Thyroid gland (tissue), 4 donors: ENCODE measurements at regions not wholly inside any gene's neighbourhood (a gene's known extent, or its start where the extent isn't known, plus 50 kb on each side); places are given as distances from the start of the nearest gene placed in this dataset.
A peak's percentile ranks its signal among the peaks of the same experiment; 100 is the strongest.

Experiments
- DNase-seq, 2 donors: peaks; one replicate each; pipeline ENCODE4 v3.0.0-alpha.2; 2019
- H3K27ac ChIP-seq, 3 donors: fragments of 200-600 bp; sonication (generic); 1 replicate in 2 of 3; 2 replicates in 1 of 3; pipeline ENCODE4 v1.5.1; 2016 to 2019; ENCODE audit warnings: mild to moderate bottlenecking in 1 of 3, moderate library complexity in 1 of 3
- H3K27me3 ChIP-seq: fragments of 200-600 bp; sonication (generic); one replicate; pipeline ENCODE4 v1.5.1; 2019
- H3K36me3 ChIP-seq, 2 donors: fragments of 200-600 bp; sonication (generic); one replicate each; pipeline ENCODE4 v1.5.1; 2016 to 2019
- H3K4me1 ChIP-seq, 2 donors: fragments of 200-600 bp; sonication (generic); one replicate each; pipeline ENCODE4 v1.5.1; 2017 to 2019
- H3K4me3 ChIP-seq, 3 donors: fragments of 200-600 bp; sonication (generic); replicated peaks in 1 of 3; 1 replicate in 2 of 3; 2 replicates in 1 of 3; pipeline ENCODE4 v1.5.1; 2016; ENCODE audit warnings: mild to moderate bottlenecking in 1 of 3
- H3K9me3 ChIP-seq: fragments of 200-600 bp; sonication (generic); one replicate; pipeline ENCODE4 v1.5.1; 2017
- CTCF ChIP-seq, 6 experiments: fragments of 200-600 bp in 3 of 6; fragments of 450-650 bp in 3 of 6; sonication (generic) in 3 of 6; IDR thresholded peaks; one replicate each; pipeline ENCODE4 v1.5.1; 2016 to 2019; ENCODE audit warnings: antibody characterized with exemption in 6 of 6, mild to moderate bottlenecking in 2 of 6, inconsistent platforms in 1 of 6, moderate library complexity in 1 of 6
- POLR2A ChIP-seq, 2 donors: fragments of 450-650 bp; IDR thresholded peaks; one replicate each; pipeline ENCODE4 v1.6.1; 2017; ENCODE audit warnings: antibody characterized with exemption in 2 of 2, mild to moderate bottlenecking in 2 of 2, moderate library complexity in 1 of 2
- WGBS, 2 donors: methylation state at CpG; one replicate each; pipeline ENCODE4 v1.1.5; 2017; 5-methylcytosine and 5-hydroxymethylcytosine counted together
- intact Hi-C: fragments of 100-400 bp; cut with DNase I; formaldehyde crosslinking; loops from one replicate; pipeline ENCODE4 v1.15.1; 2023

DNA sequence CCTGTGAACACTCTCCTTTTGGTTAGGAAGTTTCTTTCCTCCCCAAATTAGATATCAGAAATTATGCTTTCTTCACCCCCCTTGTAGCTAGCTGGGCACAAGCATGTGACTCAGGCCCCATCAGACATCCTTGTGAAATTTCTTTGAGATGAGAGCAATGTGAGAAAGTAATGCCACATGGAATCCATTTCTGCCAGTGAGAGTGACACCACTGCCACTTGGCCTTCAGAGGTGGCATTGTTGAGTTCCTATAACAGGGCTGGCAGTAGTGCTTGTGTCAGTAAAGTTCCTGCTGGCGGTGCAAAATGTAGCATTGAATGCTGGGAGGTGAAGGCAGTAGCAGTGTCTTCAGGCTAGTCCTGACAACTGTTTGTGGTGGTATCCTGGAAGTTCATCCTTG lies 80.7 kb upstream of the ZNF280D start:
- TF ChIP-seq POLR2A (IDR thresholded peaks at IDR 0.05) (no peak), CTCF (IDR thresholded peaks at IDR 0.05) (no peak)
- Histone ChIP-seq H3K4me3 (no peak overlapping the region), H3K27me3 (no peaks in the 10 kb centered on the region), H3K27ac (no peak overlapping the region), H3K36me3 (no peaks in the 10 kb centered on the region), H3K9me3 (no peaks in the 10 kb centered on the region), H3K4me1 (peaks cover 3 to 4% of the 10 kb centered on the region in 2 donors)
- 0% methylated on average over 1 of the region's 1 CpG for WGBS, 2 donors
- no peak for DNase-seq
- intact Hi-C loops, result no loop called here

DNA sequence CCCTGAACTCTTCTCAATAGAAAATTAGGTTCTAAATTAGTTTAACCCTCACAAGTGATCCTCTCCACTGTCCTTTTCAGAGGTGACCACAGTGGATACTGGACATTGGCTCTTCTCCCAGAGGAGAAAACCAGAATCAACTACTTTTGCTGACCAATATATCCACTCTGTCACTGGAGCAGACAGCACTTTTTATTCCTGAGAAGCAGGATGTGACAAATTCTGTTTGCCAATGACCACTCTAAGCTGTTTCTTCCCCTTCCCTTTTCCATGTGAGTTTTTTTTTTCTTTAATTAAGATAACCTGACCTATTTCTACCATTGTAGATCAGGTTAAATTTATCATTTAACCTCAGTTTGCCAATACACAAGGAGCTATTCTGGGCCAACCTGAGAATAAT lies 79.7 kb upstream of the ZNF280D start:
- intact Hi-C loops, result no loop called here
- no peak overlapping the region for H3K4me3 ChIP-seq
- H3K9me3 ChIP-seq, result no peaks in the 10 kb centered on the region
- DNase-seq, result no peak
- peak overlapping the region in 1 of 3 donors; percentile 5 for H3K27ac ChIP-seq
- H3K4me1 ChIP-seq, result peaks cover 3 to 4% of the 10 kb centered on the region in 2 donors
- no peak for TF ChIP-seq CTCF (IDR thresholded peaks at IDR 0.05)
- no peak for TF ChIP-seq POLR2A (IDR thresholded peaks at IDR 0.05)
- H3K36me3 ChIP-seq, result no peaks in the 10 kb centered on the region
- H3K27me3 ChIP-seq, result no peaks in the 10 kb centered on the region

DNA sequence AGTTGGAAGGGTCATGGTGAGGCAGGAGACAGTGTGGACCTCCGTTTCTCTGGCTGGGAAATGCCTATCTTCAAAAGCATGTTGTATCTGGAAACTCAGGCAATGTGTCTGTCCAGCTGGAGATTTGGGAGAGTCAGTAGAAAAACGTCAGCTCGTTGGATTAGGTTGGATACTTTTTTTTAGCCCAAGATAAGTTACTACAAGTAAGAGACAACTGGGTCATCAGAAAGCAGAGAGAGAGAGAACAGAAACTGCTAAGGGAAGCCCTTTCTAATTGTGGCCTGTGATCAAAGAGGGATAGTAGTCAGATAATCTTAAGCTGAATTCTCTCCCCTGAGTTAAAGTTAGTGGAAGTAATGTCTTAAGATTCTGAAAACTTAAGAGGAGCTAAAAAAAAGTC lies 78.9 kb upstream of the ZNF280D start:
- no peak overlapping the region for H3K27ac ChIP-seq
- WGBS, 2 donors, result 66 to 73% methylated on average over 3 of the region's 3 CpGs
- H3K9me3 ChIP-seq, result no peaks in the 10 kb centered on the region
- no peaks in the 10 kb centered on the region for H3K36me3 ChIP-seq
- no peak for TF ChIP-seq CTCF (IDR thresholded peaks at IDR 0.05)
- TF ChIP-seq POLR2A (IDR thresholded peaks at IDR 0.05), result no peak
- H3K27me3 ChIP-seq, result no peaks in the 10 kb centered on the region
- intact Hi-C loops, result no loop called here
- H3K4me1 ChIP-seq, result peaks cover 0 to 3% of the 10 kb centered on the region in 2 donors
- DNase-seq, result no peak
- no peak overlapping the region for H3K4me3 ChIP-seq

DNA sequence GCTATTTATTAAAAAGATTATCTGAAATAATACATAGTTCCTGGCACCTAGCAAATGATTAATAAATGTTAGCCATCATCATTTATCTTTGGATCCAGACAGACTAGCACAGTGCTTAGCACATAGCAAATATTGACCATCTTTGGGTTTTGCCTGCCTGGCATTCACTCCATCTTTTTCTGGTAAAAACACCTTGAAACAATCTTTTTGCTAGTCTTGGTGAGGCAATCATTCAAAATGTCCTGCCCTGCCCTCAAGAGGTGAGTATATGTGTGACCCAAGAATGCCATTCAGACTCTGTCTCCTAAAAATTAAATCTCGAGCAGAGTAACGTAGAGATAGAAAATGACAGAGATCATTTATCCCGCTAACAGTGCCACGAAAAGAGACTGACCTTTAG lies 78.3 kb upstream of the ZNF280D start:
- intact Hi-C loops, result no loop called here

DNA sequence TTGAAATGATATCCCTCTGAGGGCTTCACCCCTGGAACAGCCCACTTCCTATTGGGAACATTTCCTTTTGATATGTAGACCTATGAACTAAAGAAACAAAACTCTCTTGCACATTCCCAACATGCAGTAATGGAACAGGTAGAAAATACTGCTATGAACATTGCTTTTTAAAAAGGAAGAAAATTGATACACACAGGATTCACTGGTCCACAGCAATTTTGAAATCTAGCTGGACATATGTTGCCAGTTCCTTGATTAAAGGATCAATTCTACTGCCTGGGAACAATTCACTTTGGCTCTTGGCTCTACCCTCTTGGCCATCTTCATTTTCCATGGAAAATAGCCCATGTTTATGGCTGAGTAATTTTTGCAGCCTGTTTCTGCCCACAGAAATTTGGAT lies 74.9 kb upstream of the ZNF280D start:
- no peak overlapping the region for H3K27ac ChIP-seq
- H3K36me3 ChIP-seq, result no peaks in the 10 kb centered on the region
- intact Hi-C loops, result no loop called here
- no peak overlapping the region for H3K4me3 ChIP-seq
- TF ChIP-seq CTCF (IDR thresholded peaks at IDR 0.05), result no peak
- no peak for TF ChIP-seq POLR2A (IDR thresholded peaks at IDR 0.05)
- no peaks in the 10 kb centered on the region for H3K27me3 ChIP-seq
- H3K4me1 ChIP-seq, result no peaks in the 10 kb centered on the region
- H3K9me3 ChIP-seq, result no peaks in the 10 kb centered on the region
- no peak for DNase-seq

More for the DNA sequence above, 78.3 kb upstream of the ZNF280D start:
- TF ChIP-seq CTCF (IDR thresholded peaks at IDR 0.05) (no peak), POLR2A (IDR thresholded peaks at IDR 0.05) (no peak)
- no peak overlapping the region for H3K27ac ChIP-seq
- H3K9me3 ChIP-seq, result no peaks in the 10 kb centered on the region
- no peaks in the 10 kb centered on the region for H3K36me3 ChIP-seq
- WGBS, 2 donors, result 88 to 93% methylated on average over 4 of the region's 4 CpGs
- no peaks in the 10 kb centered on the region for H3K27me3 ChIP-seq
- no peak for DNase-seq
- H3K4me3 ChIP-seq, result no peak overlapping the region
- no peaks in the 10 kb centered on the region for H3K4me1 ChIP-seq
